ENCODE measurements at regions not wholly inside any gene's neighbourhood (a gene's known extent, or its start where the extent isn't known, plus 50 kb on each side); places are given as distances from the start of the nearest gene placed in this dataset.

GRCh38 chr12:25759752-25760151 is 198.7 kb upstream of the RASSF8 start:
- TF ChIP-seq EZH2 (IDR thresholded peaks at IDR 0.05; ENCODE audit: low read length, unreplicated experiment) (no peak), EZH2phosphoT487 (IDR thresholded peaks at IDR 0.05; ENCODE audit: borderline replicate concordance, low read length) (no peak), CTCF (conservative IDR thresholded peaks at IDR 0.05; ENCODE audit: low read depth, low read length) (no peak)
- CTCF ChIA-PET = no interaction called here

GRCh38 chr12:25761356-25761755 is 197.1 kb upstream of the RASSF8 start:
- ATAC-seq = peak; percentile 63
- Histone ChIP-seq H3K4me2 (ENCODE audit: low read length) (no peak overlapping the region), H3K27me3 (ENCODE audit: low read length) (no peaks in the 10 kb centered on the region), H3F3A (ENCODE audit: low read length, unreplicated experiment) (no peaks in the 10 kb centered on the region), H3K9ac (ENCODE audit: low read length) (no peak overlapping the region), H4K20me1 (ENCODE audit: low read length) (no peaks in the 10 kb centered on the region), H3K9me2 (replicated peaks; ENCODE audit: low read length) (no peaks in the 10 kb centered on the region; the same call in 1 of the 2 replicates), H3K9me3 (ENCODE audit: low read length) (no peaks in the 10 kb centered on the region), H3K36me3 (ENCODE audit: low read depth, low read length) (no peaks in the 10 kb centered on the region), H3K27ac (ENCODE audit: low read length) (no peak overlapping the region), H3K79me2 (ENCODE audit: low read length) (no peaks in the 10 kb centered on the region), H3K4me1 (ENCODE audit: insufficient read depth, low read length) (no peaks in the 10 kb centered on the region), H2AFZ (ENCODE audit: low read length) (no peak overlapping the region), H3K4me3 (ENCODE audit: low read length) (no peak overlapping the region)
- ChIA-PET POLR2A (ENCODE audit: unreplicated experiment) (no interaction called here), CTCF (no interaction called here)
- no TSS peak for BruUV-seq (replicated peaks)
- intact Hi-C loops (cut with micrococcal nuclease) = loop anchor here (10.0 kb wide), 1 partner anchor 53 kb away; no protein-coding TSS in a partner anchor
- peak; percentile 22 for DNase-seq
- TF ChIP-seq EZH2 (IDR thresholded peaks at IDR 0.05; ENCODE audit: low read length, unreplicated experiment) = no peak
- TF ChIP-seq EZH2phosphoT487 (IDR thresholded peaks at IDR 0.05; ENCODE audit: borderline replicate concordance, low read length) = no peak
- TF ChIP-seq CTCF (conservative IDR thresholded peaks at IDR 0.05; ENCODE audit: low read depth, low read length) = no peak

More at GRCh38 chr12:25759752-25760151, 198.7 kb upstream of the RASSF8 start:
- intact Hi-C loops (cut with micrococcal nuclease) = loop anchor here (10.0 kb wide), 1 partner anchor 55 kb away; no protein-coding TSS in a partner anchor
- Histone ChIP-seq H4K20me1 (ENCODE audit: low read length) (no peaks in the 10 kb centered on the region), H3K27me3 (ENCODE audit: low read length) (no peaks in the 10 kb centered on the region), H3F3A (ENCODE audit: low read length, unreplicated experiment) (no peaks in the 10 kb centered on the region), H3K4me3 (ENCODE audit: low read length) (no peak overlapping the region), H3K27ac (ENCODE audit: low read length) (no peak overlapping the region), H3K4me2 (ENCODE audit: low read length) (no peak overlapping the region), H3K9me2 (replicated peaks; ENCODE audit: low read length) (no peaks in the 10 kb centered on the region; the same call in 1 of the 2 replicates), H3K4me1 (ENCODE audit: insufficient read depth, low read length) (no peaks in the 10 kb centered on the region), H3K79me2 (ENCODE audit: low read length) (no peaks in the 10 kb centered on the region), H3K9me3 (ENCODE audit: low read length) (no peaks in the 10 kb centered on the region), H3K9ac (ENCODE audit: low read length) (no peak overlapping the region), H3K36me3 (ENCODE audit: low read depth, low read length) (no peaks in the 10 kb centered on the region), H2AFZ (ENCODE audit: low read length) (no peak overlapping the region)
- POLR2A ChIA-PET (ENCODE audit: unreplicated experiment) = no interaction called here
- no peak for ATAC-seq
- DNase-seq = no peak
- BruUV-seq (replicated peaks) = no TSS peak

- CTCF ChIA-PET = no interaction called here
- Histone ChIP-seq H3K4me3 (ENCODE audit: low read length) (no peak overlapping the region), H3K4me1 (ENCODE audit: insufficient read depth, low read length) (peaks cover 25% of the 10 kb centered on the region), H3K4me2 (ENCODE audit: low read length) (no peak overlapping the region), H3K79me2 (ENCODE audit: low read length) (no peaks in the 10 kb centered on the region), H3F3A (ENCODE audit: low read length, unreplicated experiment) (no peaks in the 10 kb centered on the region), H4K20me1 (ENCODE audit: low read length) (no peaks in the 10 kb centered on the region), H3K27ac (ENCODE audit: low read length) (no peak overlapping the region), H3K36me3 (ENCODE audit: low read depth, low read length) (no peaks in the 10 kb centered on the region), H3K27me3 (ENCODE audit: low read length) (no peaks in the 10 kb centered on the region), H3K9me3 (ENCODE audit: low read length) (no peaks in the 10 kb centered on the region), H2AFZ (ENCODE audit: low read length) (no peak overlapping the region), H3K9ac (ENCODE audit: low read length) (no peak overlapping the region), H3K9me2 (replicated peaks; ENCODE audit: low read length) (no peaks in the 10 kb centered on the region; the same call in 1 of the 2 replicates)
- POLR2A ChIA-PET (ENCODE audit: unreplicated experiment) = no interaction called here
- intact Hi-C loops (cut with micrococcal nuclease) = loop anchor here (10.0 kb wide), 1 partner anchor 50 kb away; no protein-coding TSS in a partner anchor
- DNase-seq (no peak), ATAC-seq (no peak)
- TF ChIP-seq CTCF (conservative IDR thresholded peaks at IDR 0.05; ENCODE audit: low read depth, low read length) (no peak), EZH2 (IDR thresholded peaks at IDR 0.05; ENCODE audit: low read length, unreplicated experiment) (no peak), EZH2phosphoT487 (IDR thresholded peaks at IDR 0.05; ENCODE audit: borderline replicate concordance, low read length) (no peak)
- BruUV-seq (replicated peaks) = no TSS peak
Measured at GRCh38 chr12:25764409-25764808, 194.1 kb upstream of the RASSF8 start.
